AG04450 (cell line): ENCODE measurements at regions not wholly inside any gene's neighbourhood (a gene's known extent, or its start where the extent isn't known, plus 50 kb on each side); places are given as distances from the start of the nearest gene placed in this dataset.

Source experiments
- CTCF ChIA-PET: fragments of 300-600, 350-600 bp; formaldehyde crosslinking; extraction: SDS; loops from one replicate; lab custom pipeline; 2022; ENCODE audit warnings: antibody characterized with exemption, inconsistent platforms; lab: Charles Lee
- POLR2A ChIA-PET: fragments of 350-600 bp; formaldehyde crosslinking; extraction: SDS; loops from one replicate; lab custom pipeline; 2021; ENCODE audit warnings: antibody characterized with exemption, inconsistent platforms; lab: Yijun Ruan, JAX
- DNase-seq: peaks from one replicate; pipeline ENCODE4 v3.0.0-alpha.2; 2011; ENCODE audit warnings: low read depth, low spot score
- H3K27ac ChIP-seq: one replicate; pipeline ENCODE4 v1.5.1; 2012; ENCODE audit warnings: low read depth, low read length, control low read depth
- H3K27me3 ChIP-seq: one replicate; pipeline ENCODE4 v1.6.0; 2012; ENCODE audit warnings: low read length; ENCODE audit not compliant: control insufficient read depth, insufficient read depth
- H3K4me3 ChIP-seq: 2 replicates; pipeline ENCODE4 v1.5.1; 2011; ENCODE audit warnings: mild to moderate bottlenecking, low read depth, low read length, control low read depth
- H3K9me3 ChIP-seq: 2 replicates; pipeline ENCODE4 v1.5.1; 2012; ENCODE audit warnings: low read length; ENCODE audit not compliant: control insufficient read depth, insufficient read depth
- CTCF ChIP-seq: IDR thresholded peaks from 2 replicates; pipeline ENCODE4 v1.5.1; 2011; ENCODE audit warnings: low read depth, low read length, control low read depth, inconsistent platforms

- H3K4me3 ChIP-seq = no peak overlapping the region
- CTCF ChIA-PET = interaction anchor here (0.8 to 1.2 kb wide), 2 partner anchors 275 to 362 kb away, joined by 3 to 4 read pairs; no protein-coding TSS in a partner anchor
- no peaks in the 10 kb centered on the region for H3K9me3 ChIP-seq
- H3K27me3 ChIP-seq = no peaks in the 10 kb centered on the region
- POLR2A ChIA-PET = no interaction called here
- H3K27ac ChIP-seq = no peak overlapping the region
- DNase-seq = no peak
- no peak for TF ChIP-seq CTCF
Observed at GRCh38 chr6:147869201-147869600, 360.7 kb downstream of the SAMD5 start.

GRCh38 chr6:147869869-147870268 lies 361.4 kb downstream of the SAMD5 start:
- CTCF ChIA-PET = interaction anchor here (1.2 kb wide), 1 partner anchor 275 kb away, joined by 3 read pairs; no protein-coding TSS in a partner anchor
- DNase-seq = no peak
- POLR2A ChIA-PET = no interaction called here

GRCh38 chr6:147870506-147871110 lies 362.1 kb downstream of the SAMD5 start:
- ChIA-PET POLR2A (no interaction called here), CTCF (no interaction called here)
- TF ChIP-seq CTCF = no peak

More at GRCh38 chr6:147869869-147870268, 361.4 kb downstream of the SAMD5 start:
- Histone ChIP-seq H3K9me3 (no peaks in the 10 kb centered on the region), H3K27me3 (no peaks in the 10 kb centered on the region), H3K4me3 (no peak overlapping the region), H3K27ac (no peak overlapping the region)
- no peak for TF ChIP-seq CTCF

GRCh38 chr6:147872002-147872401 lies 363.5 kb downstream of the SAMD5 start:
- H3K4me3 ChIP-seq = no peak overlapping the region
- H3K9me3 ChIP-seq = no peaks in the 10 kb centered on the region
- CTCF ChIA-PET = no interaction called here
- no peaks in the 10 kb centered on the region for H3K27me3 ChIP-seq
- no peak for DNase-seq
- H3K27ac ChIP-seq = no peak overlapping the region
- TF ChIP-seq CTCF = no peak
- POLR2A ChIA-PET = no interaction called here

More at GRCh38 chr6:147870506-147871110, 362.1 kb downstream of the SAMD5 start:
- H3K27me3 ChIP-seq = no peaks in the 10 kb centered on the region
- no peak overlapping the region for H3K4me3 ChIP-seq
- DNase-seq = no peak
- no peaks in the 10 kb centered on the region for H3K9me3 ChIP-seq
- H3K27ac ChIP-seq = no peak overlapping the region

GRCh38 chr6:147873816-147874215 lies 365.3 kb downstream of the SAMD5 start:
- POLR2A ChIA-PET = no interaction called here
- Histone ChIP-seq H3K4me3 (no peak overlapping the region), H3K27me3 (no peaks in the 10 kb centered on the region), H3K27ac (no peak overlapping the region), H3K9me3 (no peaks in the 10 kb centered on the region)
- no peak for DNase-seq
- no peak for TF ChIP-seq CTCF
- CTCF ChIA-PET = no interaction called here
